HG03575 (cell line): ENCODE measurements at regions not wholly inside any gene's neighbourhood (a gene's known extent, or its start where the extent isn't known, plus 50 kb on each side); places are given as distances from the start of the nearest gene placed in this dataset.
"Not testable (repeated sequence)": the region's sequence is repeated elsewhere in the genome, so short reads cannot be mapped to it uniquely, and the experiment has no call there.

Experiments
- ATAC-seq: cut with Tn5 transposase; IDR thresholded peaks from one replicate; pipeline ENCODE4 v1.9.1; 2021; ENCODE audit not compliant: unreplicated experiment, insufficient number of reproducible peaks, low FRiP score; ENCODE audit errors: extremely low read depth

- ATAC-seq = peak; percentile 82
Observed at GRCh38 chr13:61247149-61247936, 168.3 kb downstream of the PCDH20 start.

DNA sequence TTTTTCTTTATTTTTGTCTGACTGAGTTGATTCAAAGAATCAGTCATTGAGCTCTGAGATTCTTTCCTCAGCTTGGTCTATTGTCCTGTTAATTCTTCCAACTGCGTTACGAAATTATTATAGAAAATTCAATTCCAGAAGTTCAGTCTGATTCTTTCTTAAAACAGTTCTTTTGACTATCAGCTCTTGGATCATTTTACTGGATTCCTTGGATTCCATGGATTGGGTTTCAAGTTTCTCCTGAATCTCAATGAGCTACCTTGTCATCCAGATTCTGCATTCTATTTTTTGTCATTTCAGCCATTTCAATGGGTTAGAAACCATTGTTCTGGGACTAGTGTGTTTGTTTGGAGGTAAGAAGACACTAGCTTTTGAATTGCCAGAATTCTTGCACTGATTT, 169.3 kb downstream of the PCDH20 start:
- no peak for ATAC-seq

DNA sequence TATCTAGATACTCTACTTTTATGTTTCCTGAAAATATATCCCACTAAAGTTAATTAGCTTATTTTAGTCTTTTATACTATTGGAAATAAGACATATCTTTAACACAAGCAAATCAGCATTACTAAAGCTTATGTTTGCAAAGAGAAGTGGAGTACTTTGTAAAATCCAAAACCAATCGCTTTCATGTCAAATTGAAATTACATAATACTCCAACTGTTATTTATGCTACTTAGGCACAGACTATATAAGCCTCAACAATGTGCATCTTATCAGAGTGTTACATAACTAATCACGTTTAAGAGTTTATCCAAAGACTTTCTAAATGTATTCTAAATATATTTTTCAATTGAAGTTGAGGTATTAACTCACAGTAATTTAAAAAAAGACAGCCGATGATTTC, 200.0 kb downstream of the PCDH20 start:
- ATAC-seq = no peak

DNA sequence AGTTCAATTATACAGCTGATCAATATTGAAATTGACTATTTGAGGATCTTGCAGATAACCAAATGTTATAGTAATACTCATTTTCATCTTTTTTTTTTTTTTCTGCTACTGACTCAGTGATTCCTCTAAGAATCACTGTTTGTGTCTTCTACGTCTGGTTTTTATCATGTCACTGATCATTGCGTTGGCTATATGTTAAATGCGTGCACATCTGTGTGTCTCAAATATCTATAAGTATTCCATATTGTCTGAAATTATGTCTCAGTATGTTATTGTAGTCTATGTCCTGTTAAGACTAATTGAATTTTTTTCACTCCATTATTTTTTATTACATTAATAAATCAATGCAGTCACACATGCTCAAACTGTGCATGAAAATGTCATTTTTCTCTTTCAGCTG, 200.5 kb downstream of the PCDH20 start:
- ATAC-seq = no peak

GRCh38 chr13:61214551-61214950, 201.1 kb downstream of the PCDH20 start:
- no peak for ATAC-seq

DNA sequence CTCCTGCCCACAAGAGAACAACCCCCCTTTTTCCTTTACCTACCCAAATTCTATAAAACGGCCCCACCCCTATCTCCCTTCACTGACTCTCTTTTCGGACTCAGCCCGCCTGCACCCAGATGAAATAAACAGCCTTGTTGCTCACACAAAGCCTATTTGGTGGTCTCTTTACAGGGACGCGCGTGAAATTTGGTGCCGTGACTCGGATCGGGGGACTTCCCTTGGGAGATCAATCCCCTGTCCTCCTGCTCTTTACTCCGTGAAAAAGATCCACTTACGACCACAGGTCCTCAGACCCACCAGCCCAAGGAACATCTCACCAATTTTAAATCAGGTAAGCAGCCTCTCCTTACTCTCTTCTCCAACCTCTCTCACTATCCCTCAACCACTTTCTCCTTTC, 209.8 kb downstream of the PCDH20 start:
- not testable (repeated sequence) for ATAC-seq

GRCh38 chr13:61204025-61204424, 211.6 kb downstream of the PCDH20 start:
- ATAC-seq = no peak

DNA sequence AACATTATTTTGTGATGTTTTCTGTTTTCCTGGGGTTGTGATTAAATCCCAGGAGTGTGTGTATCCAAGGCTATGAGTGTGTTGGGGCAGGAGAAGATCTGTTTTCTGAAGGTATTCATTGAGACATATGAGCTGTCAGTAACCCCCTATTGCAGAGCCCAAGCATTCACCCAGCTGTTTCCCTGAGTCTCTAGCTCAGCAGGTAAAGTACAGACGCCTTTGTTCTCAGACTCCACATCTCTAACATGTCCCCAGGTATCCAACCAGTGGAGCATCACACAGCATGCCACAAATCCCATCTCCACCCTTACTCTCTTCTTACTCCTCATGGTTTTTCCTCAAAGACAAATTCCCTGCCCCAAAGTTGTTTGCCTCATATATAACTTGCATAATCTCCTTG, 213.6 kb downstream of the PCDH20 start:
- ATAC-seq = no peak

- no peak for ATAC-seq
Observed at GRCh38 chr13:61192826-61193225, 222.8 kb downstream of the PCDH20 start.

- no peak for ATAC-seq
Observed at GRCh38 chr13:61188057-61188456, 227.6 kb downstream of the PCDH20 start.

GRCh38 chr13:61187471-61187870, 228.2 kb downstream of the PCDH20 start:
- no peak for ATAC-seq

DNA sequence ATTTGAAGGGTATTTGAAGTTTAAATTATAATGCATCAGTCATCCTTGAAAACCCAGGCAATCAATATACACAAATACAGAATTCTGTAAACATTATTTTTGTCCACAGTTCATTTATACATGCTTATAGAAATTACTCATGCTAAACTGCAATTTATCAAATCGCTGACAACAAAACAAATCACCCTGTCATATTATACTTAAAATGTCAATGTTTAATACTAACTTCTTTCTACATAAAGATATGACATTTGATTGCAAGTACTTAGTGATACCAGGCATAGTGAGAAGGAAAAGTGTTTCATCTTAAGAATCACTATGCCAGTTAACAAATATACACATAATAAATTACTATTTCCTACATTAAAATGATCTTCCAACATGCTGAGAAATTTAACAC, 232.0 kb downstream of the PCDH20 start:
- no peak for ATAC-seq

DNA sequence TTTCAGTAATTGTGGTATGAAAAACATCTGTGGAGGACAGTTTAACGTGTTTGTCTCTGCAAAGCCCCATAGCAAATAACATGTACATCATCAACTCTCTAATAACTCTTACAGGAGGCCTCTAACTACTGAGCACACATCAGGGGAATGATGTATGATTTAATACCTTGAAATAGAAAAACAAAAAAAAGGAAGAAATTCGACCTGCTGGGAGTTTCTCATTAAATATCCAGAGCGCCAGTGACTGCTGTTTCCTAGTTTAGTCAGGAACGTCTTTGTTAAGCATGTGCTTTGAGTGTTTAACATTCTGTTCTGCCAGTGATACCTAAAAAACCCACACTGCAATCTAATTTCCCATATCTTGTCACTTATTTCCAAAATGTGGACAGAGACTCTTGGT, 235.4 kb downstream of the PCDH20 start:
- no peak for ATAC-seq

DNA sequence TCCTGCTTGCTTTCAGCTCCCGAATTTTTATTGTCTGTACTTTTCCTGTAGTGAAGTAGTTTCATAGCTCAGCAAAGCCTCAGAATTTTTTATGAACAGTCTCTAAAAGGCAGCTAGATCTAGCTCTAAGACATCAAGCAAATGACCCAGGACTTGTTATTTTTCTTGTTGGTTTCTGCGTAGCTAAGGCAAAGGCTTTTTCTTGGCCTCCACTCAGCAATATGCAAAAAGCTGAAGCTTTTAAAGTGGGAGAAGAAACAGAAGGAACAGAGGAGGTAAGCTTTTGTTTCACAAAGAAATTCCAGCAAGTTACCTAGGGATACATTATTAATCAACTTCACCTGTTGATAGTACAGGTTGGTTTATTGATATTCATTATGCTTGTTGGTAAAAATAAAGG, 235.9 kb downstream of the PCDH20 start:
- ATAC-seq = no peak

DNA sequence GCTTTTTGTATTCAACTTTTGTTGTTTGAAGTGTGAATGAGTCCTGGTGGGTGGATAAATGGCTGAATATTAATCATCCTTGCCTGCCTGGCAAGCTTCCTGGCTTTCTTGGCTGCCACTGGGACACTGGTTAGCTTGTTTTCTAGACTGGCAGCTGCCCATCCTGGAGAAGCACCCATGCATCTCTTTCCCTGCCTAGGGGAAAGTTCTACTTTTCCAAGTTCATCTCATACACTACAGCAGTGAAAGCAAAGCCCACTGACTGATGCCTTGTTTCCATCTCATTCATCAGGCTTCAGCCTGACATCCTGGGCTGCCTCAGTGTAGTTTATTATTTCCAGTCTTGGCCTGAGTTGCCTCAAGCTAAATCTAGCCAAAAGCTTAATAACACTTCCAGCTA, 244.8 kb downstream of the PCDH20 start:
- no peak for ATAC-seq

DNA sequence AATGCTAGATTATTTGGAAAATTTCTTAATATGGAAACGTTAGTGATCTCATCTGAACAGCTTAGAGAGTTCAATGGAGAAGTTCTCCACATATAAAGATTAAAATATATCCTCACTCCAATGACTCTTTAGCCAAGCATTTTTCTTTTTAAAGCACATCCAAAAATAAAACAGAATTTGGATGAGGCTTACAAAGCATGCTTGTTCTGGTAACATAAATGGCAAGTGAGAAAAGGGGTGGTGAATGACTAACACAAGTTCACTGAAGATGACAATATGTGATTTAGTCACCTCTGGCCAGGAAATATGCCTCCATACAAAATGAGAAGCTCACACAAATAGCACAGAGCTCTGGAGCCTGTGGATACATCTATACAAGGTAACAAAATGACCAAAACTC, 253.0 kb downstream of the PCDH20 start:
- ATAC-seq = no peak

GRCh38 chr13:61162106-61162505, 253.5 kb downstream of the PCDH20 start:
- ATAC-seq = no peak

DNA sequence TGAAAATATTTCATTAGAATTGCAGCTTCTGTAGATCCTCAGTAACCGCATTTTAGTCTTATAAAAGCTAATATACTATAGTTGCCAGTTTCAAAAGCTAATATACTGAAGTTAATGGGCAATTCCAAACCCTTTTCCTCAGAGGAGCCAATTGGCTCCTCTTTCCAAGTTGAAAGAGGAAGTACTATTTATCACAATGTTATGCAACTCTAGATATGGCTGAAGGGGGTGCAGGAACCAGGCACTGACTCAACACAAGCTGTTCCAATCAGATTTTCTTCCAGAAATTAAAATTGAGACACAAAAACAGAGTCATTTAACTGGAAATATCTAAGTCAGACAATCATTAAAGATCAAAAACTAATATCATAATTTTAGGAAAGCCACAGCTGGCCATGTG, 258.9 kb downstream of the PCDH20 start:
- ATAC-seq = no peak

- ATAC-seq = no peak
Observed at GRCh38 chr13:61151062-61151461, 264.6 kb downstream of the PCDH20 start.

DNA sequence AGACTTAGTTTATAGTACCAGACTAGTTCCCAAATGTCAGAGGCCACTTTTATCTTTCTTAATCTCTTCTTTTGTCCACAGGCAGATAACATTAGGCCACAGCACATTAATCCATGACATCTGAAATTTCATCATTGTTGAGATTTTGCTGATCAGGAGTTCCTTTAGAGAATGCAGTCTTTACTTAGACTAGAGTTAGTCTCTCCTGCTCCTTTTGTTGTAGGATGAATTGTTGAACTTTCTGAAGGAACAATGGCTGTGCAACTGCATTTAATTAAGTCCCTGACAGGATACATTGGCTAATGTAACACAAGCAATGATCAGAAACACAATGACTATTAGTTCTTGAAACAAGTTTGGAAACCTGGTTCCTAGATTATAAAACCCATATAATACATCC, 266.3 kb downstream of the PCDH20 start:
- ATAC-seq = no peak

DNA sequence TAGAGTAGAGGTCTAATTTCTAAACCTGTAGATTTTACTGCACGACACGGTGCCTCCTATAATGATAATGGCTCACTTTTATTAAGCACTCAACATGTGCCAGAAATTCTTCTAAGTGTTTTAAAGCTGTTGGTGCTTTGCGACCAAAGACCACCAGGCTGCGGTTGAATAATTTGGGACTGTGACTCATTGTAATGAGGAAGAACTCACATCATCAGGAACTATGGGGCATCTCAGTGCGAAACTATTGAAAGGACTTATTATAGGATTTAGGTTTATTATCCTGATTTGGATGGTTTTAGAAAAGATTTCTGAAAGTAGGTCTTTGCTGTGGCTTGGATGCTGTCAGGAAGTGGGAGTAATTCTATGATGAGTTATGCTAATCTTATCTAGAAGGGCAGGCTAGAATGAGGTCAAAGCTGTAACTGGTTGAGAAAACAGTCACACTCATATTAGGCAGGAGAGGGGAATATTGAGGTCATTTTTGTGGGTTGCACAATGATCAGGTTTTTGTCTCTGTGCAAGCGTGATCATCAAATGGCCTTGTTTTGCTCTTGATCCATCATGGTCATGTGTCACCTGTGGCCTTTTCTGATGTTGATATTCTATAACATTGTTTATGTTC, 266.8 kb downstream of the PCDH20 start:
- ATAC-seq = no peak
